CD1c-positive myeloid dendritic cell (primary cell): ENCODE measurements at regions not wholly inside any gene's neighbourhood (a gene's known extent, or its start where the extent isn't known, plus 50 kb on each side); places are given as distances from the start of the nearest gene placed in this dataset.
"Not testable (repeated sequence)": the region's sequence is repeated elsewhere in the genome, so short reads cannot be mapped to it uniquely, and the experiment has no call there.

ENCODE experiments used
- DNase-seq: peaks from one replicate; pipeline ENCODE4 v3.0.0-alpha.2; 2016; ENCODE audit errors: extremely low spot score

GRCh38 chr6:48736501-48737206, 625.7 kb upstream of the PTCHD4 start:
- DNase-seq: no peak

DNA sequence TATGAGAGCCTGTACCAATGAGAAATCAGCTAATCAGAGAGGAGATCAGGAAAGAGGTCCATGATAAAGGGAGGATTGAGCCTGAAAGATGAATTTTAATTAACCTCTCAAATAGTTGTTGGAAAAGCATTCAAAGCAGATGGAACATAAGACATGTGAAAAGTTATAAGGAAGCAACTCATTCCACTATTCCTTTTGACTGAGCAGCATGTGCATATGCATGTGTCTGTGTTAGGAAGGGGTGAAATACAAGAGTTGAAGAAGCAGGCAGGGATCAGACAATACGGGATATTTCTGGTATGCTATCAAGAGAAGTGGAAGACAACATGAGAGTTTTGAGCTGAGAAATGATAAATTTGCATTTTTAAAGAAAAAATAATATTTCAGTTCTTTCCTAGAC, 624.8 kb upstream of the PTCHD4 start:
- no peak for DNase-seq

DNA sequence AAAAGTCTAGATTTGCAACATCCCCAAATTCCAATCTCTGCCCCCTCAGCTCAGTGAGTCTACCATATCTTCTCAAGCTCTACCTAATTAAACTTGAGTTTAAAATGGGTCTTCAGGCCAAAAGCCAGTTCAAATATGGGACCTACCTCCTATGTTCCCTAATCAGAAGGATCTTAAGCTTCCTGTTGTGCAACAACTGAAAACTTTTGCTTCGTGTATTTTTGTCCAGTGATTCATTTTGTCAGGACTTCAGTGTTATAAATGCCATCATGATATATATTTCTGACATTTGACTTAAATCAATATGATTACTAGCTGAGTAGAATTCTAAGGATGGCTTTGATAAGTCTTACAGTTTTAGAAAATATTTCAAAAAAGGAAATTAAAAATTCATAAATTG, 622.6 kb upstream of the PTCHD4 start:
- no peak for DNase-seq

DNA sequence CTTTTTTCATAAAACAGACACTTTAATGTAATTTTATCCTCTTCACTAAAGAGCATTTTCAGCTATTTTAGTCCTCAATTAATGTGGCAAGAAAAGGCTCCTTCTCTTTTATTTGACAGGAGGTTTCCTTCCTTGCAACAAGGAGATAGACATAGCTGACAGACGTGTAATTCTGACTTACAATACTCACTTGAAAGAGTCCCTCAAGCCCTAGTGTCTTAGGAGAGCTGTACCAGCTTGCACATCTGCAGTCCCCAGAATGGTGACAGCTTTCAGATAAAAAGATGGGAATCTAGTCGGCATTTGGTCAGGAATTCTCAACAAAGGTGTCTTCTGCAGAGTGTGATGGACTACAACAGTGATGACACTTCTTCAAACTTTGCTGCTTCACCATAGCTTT, 603.7 kb upstream of the PTCHD4 start:
- no peak for DNase-seq

DNA sequence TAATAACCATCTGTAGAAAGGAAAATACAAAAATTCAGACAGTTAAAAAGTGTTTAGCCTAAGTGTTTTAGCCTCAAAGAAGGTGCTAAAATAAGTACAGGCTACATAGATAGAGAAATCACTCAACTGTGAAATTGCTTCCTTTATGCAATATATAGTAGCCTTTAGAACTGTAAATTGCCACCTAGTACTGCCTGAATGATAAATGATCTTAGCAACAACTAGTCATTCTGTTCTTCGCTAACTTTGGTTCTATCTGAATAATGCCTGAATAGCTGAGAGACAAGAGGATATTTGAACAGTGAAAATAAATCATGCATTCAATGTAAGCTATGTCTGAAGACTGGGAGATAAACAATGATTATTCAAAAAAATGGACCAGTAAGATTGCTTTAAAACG, 603.3 kb upstream of the PTCHD4 start:
- DNase-seq: no peak

GRCh38 chr6:48713612-48714011, 602.6 kb upstream of the PTCHD4 start:
- DNase-seq: no peak

DNA sequence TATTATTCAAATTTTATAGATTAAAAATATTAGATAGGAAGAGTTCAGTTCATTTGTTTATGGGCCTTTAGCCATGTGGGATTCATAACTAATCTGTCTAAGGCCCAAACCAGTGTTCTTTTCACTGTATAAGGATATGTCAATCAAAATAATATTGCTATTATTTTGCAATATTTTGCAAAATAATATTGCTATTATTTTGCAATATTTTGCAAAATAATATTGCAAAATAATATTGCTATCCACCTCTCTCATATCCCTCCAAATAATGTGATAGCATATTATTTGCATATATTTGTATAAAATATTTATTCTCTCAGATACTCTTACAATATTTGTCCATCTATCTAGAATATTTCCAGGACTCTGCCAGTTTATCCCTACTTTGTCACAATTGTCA, 595.3 kb upstream of the PTCHD4 start:
- DNase-seq: no peak

GRCh38 chr6:48701572-48701971, 590.6 kb upstream of the PTCHD4 start:
- DNase-seq: no peak

GRCh38 chr6:48695872-48696271, 584.9 kb upstream of the PTCHD4 start:
- no peak for DNase-seq

GRCh38 chr6:48691420-48691819, 580.4 kb upstream of the PTCHD4 start:
- DNase-seq: no peak

DNA sequence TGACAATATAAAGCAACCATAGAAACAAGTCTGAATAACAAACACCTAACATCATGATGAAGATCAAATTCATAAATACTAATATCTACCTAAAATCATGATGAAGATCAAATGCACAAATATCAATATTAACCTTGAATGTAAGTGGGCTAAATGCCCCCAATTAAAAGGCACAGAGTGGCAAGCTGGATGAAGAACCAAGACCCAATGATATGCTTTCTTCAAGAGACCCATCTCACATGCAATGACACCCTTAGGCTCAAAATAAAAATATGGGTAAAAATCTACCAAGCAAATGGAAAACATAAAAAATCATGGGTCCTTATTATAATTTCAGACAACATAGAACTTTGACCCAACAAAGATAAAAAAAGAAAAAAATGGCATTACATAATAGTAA, 578.5 kb upstream of the PTCHD4 start:
- no peak for DNase-seq

DNA sequence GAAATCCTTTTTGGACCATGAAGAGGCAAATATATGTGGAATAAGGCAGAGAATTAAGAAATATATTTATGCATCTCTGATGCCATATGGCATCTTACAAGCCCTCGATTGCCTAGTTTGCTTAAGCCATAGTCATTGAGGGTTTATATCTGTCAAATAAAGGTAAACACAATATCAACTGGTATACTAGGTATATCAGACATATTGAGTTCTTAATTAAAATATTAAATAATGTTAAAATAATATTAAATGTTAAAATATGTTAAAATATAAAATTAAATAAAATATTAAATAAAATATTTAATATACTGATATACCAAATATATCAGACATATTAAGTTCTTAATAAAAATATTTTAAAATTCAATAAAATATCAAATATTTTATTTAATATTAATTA, 567.4 kb upstream of the PTCHD4 start:
- DNase-seq: no peak

- DNase-seq: no peak
These were observed 560.5 kb upstream of the PTCHD4 start for GRCh38 chr6:48671505-48671904.

GRCh38 chr6:48670546-48670945, 559.5 kb upstream of the PTCHD4 start:
- no peak for DNase-seq

DNA sequence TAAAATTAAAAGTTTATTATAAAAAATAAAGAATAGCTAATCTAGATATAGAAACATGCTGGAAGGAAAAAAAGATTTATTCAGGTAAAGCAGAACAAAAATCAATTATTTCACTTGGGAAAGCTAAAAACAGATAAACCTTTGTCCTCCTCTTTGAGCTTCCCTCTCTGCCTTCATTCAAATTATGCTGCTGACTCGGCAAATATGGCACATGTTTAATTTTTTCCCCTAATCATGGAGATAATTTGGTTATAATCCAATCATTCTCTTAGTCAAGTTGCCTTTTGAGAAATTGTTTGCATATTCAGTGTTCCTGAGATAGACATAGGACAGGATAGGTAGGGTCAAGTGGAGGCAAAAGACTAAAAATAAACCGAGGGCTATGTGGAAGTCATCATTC, 556.8 kb upstream of the PTCHD4 start:
- DNase-seq: no peak

- no peak for DNase-seq
These were observed 553.8 kb upstream of the PTCHD4 start for GRCh38 chr6:48664826-48665225.

GRCh38 chr6:48658915-48659314, 547.9 kb upstream of the PTCHD4 start:
- DNase-seq: no peak

DNA sequence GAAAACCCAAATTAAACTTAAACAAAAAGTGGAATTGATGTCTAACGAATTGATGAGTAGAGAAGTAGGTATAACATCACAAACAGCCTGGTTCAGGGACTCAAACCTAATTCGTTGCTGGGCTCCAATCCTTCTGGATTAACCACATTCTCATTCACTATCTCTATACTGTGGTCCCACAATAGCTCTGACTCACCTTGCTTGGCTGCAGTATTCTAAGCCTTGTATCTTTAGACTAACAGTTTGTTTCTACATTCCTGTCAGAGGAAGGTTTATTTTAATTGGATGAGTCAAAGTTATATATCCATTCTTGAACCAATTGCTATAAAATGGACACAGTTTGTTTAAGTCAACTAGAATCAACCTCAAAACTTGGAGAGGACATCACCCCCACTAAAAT, 530.5 kb upstream of the PTCHD4 start:
- no peak for DNase-seq

GRCh38 chr6:48638796-48639195, 527.8 kb upstream of the PTCHD4 start:
- DNase-seq: not testable (repeated sequence)

- no peak for DNase-seq
These were observed 519.5 kb upstream of the PTCHD4 start for GRCh38 chr6:48630511-48630910.

- no peak for DNase-seq
These were observed 517.3 kb upstream of the PTCHD4 start for GRCh38 chr6:48628316-48628715.

DNA sequence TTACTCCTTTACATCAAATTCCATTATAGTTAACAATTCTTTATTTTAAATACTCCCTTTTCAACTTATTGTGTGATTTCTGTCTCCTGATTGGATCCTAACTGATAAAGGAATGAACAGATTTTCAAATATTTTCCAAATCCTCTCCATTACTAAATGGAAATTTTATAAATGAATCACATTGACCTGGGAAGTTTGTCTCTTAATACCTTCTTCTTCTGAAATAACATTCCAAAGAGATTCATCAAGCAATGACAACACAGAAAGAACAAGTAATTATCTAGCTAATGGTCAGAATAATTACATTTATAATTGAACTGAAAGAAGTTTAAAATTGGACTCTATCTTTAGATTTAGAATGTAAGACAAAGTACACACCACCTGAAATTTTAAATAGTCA, 515.4 kb upstream of the PTCHD4 start:
- no peak for DNase-seq

DNA sequence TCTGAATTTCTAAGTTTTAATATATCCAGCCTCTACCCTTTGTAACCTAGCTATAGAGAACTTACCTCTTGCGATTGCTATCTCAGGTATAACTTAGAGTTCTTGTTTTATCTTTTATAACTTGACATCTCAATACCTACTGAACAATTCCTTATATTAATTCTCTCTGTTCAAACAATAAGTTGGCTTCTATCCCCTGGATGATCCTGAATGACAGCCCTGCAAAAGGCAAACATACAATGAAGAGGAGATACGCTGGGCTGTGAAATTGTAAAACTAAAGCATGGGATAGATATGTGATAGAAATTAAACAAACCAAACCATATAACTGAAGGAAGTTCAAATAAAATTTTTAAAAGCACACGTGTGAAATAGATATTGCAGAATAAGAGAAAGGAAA, 513.6 kb upstream of the PTCHD4 start:
- no peak for DNase-seq

- no peak for DNase-seq
These were observed 508.8 kb upstream of the PTCHD4 start for GRCh38 chr6:48619771-48620170.
